ENCODE measurements at regions not wholly inside any gene's neighbourhood (a gene's known extent, or its start where the extent isn't known, plus 50 kb on each side); places are given as distances from the start of the nearest gene placed in this dataset.

DNA sequence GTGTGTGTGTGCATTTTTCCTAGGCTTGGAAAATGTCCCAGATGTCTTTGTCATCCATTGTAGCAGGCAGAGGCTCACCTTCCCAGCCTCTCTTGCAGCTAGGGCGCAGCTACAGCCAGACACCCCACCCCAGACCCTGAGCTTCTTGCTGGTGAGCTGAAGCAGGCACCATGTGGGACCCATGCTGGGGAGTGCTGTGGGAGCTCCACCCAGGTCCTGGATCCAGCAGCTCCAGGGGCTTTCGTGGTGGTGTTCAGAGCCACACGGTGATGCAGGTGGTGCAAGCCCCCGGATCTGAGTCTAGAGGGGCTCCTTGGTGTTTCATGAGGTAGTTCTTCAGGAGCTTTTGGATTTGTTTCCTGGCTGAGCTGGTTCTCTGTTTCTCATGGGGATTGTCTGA lies 56.0 kb upstream of the ZFP64 start:
- H4K20me1 ChIP-seq (ENCODE audit: insufficient read depth, low read length): no peaks in the 10 kb centered on the region
- H3K4me3 ChIP-seq (ENCODE audit: low read length): no peak overlapping the region
- H3F3A ChIP-seq (ENCODE audit: insufficient read depth, low read length): peaks cover 22% of the 10 kb centered on the region
- no peaks in the 10 kb centered on the region for H3K9me3 ChIP-seq (replicated peaks; ENCODE audit: insufficient read depth, low read length)
- no peak overlapping the region for H3K27ac ChIP-seq (ENCODE audit: low read length)
- H3K36me3 ChIP-seq (replicated peaks; ENCODE audit: insufficient read depth, low read length): no peaks in the 10 kb centered on the region
- H3K4me1 ChIP-seq (ENCODE audit: low read length): peaks cover 16% of the 10 kb centered on the region
- no peak overlapping the region for H3K9ac ChIP-seq (ENCODE audit: low read length)
- H3K27me3 ChIP-seq (replicated peaks; ENCODE audit: insufficient read depth, low read length): no peaks in the 10 kb centered on the region
- H3K4me2 ChIP-seq (ENCODE audit: low read depth, low read length): no peak overlapping the region
- H3K79me2 ChIP-seq (ENCODE audit: low read length): no peaks in the 10 kb centered on the region
- DNase-seq: no peak
- H2AFZ ChIP-seq (ENCODE audit: low read length): no peak overlapping the region
- TF ChIP-seq EZH2 (optimal IDR thresholded peaks at IDR 0.05; ENCODE audit: low read depth, low read length): no peak
- no peaks in the 10 kb centered on the region for H3K9me2 ChIP-seq (replicated peaks; ENCODE audit: insufficient read depth, low read length)

DNA sequence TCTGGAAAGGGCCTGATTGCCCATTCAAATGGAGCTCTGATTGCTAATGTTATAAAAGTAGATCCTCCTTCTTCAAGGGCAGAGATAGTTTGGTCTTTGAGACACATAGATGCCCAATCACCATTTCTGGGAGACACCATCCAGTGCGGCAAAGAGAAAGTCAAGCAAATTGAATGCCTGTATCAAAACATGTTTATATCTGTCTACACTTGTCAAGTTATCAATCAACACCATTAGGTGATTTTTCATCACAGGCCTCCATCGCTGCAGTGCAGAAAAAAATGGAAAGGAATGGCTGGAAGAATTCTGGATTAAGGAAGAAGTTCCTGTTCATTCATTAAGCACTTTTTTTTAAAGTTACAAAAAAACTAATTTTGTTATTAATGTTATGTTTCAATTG lies 54.8 kb upstream of the ZFP64 start:
- no peaks in the 10 kb centered on the region for H3K36me3 ChIP-seq (replicated peaks; ENCODE audit: insufficient read depth, low read length)

DNA sequence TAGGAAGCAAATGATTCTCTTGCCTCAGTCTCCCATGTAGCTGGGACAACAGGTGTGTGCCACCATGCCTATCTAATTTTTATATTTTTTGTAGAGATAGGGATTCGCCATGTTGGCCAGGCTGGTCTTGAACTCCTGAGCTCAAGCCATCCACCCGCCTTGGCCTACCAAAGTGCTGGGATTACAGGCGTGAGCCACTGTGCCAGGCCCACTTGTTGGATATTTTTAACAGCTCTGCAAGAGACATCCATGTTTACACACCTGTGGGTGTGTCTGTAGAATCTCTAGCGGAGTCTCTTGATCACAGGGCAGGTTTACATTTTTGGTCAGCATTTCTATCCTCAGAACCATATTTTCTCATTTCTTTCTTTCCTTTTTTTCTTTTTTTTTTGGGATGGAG lies 53.1 kb upstream of the ZFP64 start:
- Histone ChIP-seq H3F3A (ENCODE audit: insufficient read depth, low read length) (no peaks in the 10 kb centered on the region), H3K9me3 (replicated peaks; ENCODE audit: insufficient read depth, low read length) (no peaks in the 10 kb centered on the region), H3K9me2 (replicated peaks; ENCODE audit: insufficient read depth, low read length) (no peaks in the 10 kb centered on the region), H3K36me3 (replicated peaks; ENCODE audit: insufficient read depth, low read length) (no peaks in the 10 kb centered on the region), H3K9ac (ENCODE audit: low read length) (no peak overlapping the region), H2AFZ (ENCODE audit: low read length) (no peak overlapping the region), H3K79me2 (ENCODE audit: low read length) (no peaks in the 10 kb centered on the region), H3K27ac (ENCODE audit: low read length) (no peak overlapping the region), H3K27me3 (replicated peaks; ENCODE audit: insufficient read depth, low read length) (no peaks in the 10 kb centered on the region), H3K4me2 (ENCODE audit: low read depth, low read length) (no peak overlapping the region), H3K4me1 (ENCODE audit: low read length) (no peaks in the 10 kb centered on the region), H4K20me1 (ENCODE audit: insufficient read depth, low read length) (no peaks in the 10 kb centered on the region), H3K4me3 (ENCODE audit: low read length) (no peak overlapping the region)
- no peak for DNase-seq
- no peak for TF ChIP-seq EZH2phosphoT487 (IDR thresholded peaks at IDR 0.05; ENCODE audit: low read length)
- TF ChIP-seq EZH2 (optimal IDR thresholded peaks at IDR 0.05; ENCODE audit: low read depth, low read length): no peak
- TF ChIP-seq, protein P1, sequence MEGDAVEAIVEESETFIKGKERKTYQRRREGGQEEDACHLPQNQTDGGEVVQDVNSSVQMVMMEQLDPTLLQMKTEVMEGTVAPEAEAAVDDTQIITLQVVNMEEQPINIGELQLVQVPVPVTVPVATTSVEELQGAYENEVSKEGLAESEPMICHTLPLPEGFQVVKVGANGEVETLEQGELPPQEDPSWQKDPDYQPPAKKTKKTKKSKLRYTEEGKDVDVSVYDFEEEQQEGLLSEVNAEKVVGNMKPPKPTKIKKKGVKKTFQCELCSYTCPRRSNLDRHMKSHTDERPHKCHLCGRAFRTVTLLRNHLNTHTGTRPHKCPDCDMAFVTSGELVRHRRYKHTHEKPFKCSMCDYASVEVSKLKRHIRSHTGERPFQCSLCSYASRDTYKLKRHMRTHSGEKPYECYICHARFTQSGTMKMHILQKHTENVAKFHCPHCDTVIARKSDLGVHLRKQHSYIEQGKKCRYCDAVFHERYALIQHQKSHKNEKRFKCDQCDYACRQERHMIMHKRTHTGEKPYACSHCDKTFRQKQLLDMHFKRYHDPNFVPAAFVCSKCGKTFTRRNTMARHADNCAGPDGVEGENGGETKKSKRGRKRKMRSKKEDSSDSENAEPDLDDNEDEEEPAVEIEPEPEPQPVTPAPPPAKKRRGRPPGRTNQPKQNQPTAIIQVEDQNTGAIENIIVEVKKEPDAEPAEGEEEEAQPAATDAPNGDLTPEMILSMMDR (IDR thresholded peaks at IDR 0.05; ENCODE audit: low read length): no peak

More for the DNA sequence above, 54.8 kb upstream of the ZFP64 start:
- H3K9ac ChIP-seq (ENCODE audit: low read length): no peak overlapping the region
- H3K9me2 ChIP-seq (replicated peaks; ENCODE audit: insufficient read depth, low read length): no peaks in the 10 kb centered on the region
- no peaks in the 10 kb centered on the region for H3K79me2 ChIP-seq (ENCODE audit: low read length)
- H3K4me2 ChIP-seq (ENCODE audit: low read depth, low read length): no peak overlapping the region
- TF ChIP-seq EZH2phosphoT487 (IDR thresholded peaks at IDR 0.05; ENCODE audit: low read length) (no peak), EZH2 (optimal IDR thresholded peaks at IDR 0.05; ENCODE audit: low read depth, low read length) (no peak)
- TF ChIP-seq, protein P1 (IDR thresholded peaks at IDR 0.05; ENCODE audit: low read length): no peak
- H3F3A ChIP-seq (ENCODE audit: insufficient read depth, low read length): peaks cover 10% of the 10 kb centered on the region
- H3K4me1 ChIP-seq (ENCODE audit: low read length): peaks cover 4% of the 10 kb centered on the region
- H3K27me3 ChIP-seq (replicated peaks; ENCODE audit: insufficient read depth, low read length): no peaks in the 10 kb centered on the region
- H3K27ac ChIP-seq (ENCODE audit: low read length): no peak overlapping the region
- no peaks in the 10 kb centered on the region for H4K20me1 ChIP-seq (ENCODE audit: insufficient read depth, low read length)
- no peak overlapping the region for H2AFZ ChIP-seq (ENCODE audit: low read length)
- no peaks in the 10 kb centered on the region for H3K9me3 ChIP-seq (replicated peaks; ENCODE audit: insufficient read depth, low read length)
- no peak for DNase-seq
- no peak overlapping the region for H3K4me3 ChIP-seq (ENCODE audit: low read length)

DNA sequence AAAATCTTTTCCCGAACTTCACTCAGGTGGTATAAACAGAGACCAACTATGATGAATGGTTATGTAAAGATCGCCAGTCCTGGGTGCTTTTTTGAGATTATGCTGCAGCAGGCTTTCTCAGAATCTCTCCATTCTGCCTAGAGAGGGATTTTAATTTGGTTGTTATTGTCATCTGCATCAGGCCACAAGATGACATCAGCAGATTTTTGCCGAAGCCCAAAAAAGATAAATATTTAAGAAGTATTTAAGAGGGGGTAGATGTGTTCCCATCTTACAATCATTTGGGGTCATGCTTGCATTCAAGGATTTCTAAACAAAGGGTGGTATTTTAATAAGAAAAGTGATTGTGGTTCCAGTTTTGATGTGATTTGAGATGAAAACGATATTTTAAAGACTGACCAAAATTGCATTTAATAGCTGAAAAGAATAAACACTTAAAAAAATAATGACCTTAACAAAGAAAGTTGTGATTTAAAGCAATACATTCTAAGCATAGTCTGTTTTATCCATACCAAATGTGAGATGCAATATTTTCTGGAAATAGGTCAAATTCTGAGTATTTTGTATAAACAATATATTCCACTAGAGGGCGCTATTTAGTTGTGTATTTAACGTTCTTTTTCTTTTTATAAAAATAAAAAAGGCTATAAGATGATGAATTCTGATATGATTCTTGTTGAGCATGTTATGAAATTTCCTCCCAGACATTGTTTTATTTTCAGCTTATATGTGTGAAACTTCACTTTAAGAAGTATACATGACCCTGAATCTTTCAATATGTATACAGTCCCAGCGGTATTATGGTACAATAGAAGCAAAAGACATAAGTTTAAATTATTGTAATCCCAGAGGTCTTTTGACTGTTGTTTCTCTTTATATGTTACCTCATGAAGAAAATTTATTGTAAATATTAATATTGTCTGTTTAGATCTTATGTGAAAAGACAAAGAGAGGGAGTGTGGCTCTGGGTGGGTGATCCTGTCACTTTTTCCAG lies 51.0 kb upstream of the ZFP64 start:
- H3K9me3 ChIP-seq (replicated peaks; ENCODE audit: insufficient read depth, low read length): no peaks in the 10 kb centered on the region

More for the DNA sequence above, 51.0 kb upstream of the ZFP64 start:
- H3K9me2 ChIP-seq (replicated peaks; ENCODE audit: insufficient read depth, low read length): no peaks in the 10 kb centered on the region
- no peak overlapping the region for H3K9ac ChIP-seq (ENCODE audit: low read length)
- no peaks in the 10 kb centered on the region for H3K36me3 ChIP-seq (replicated peaks; ENCODE audit: insufficient read depth, low read length)
- TF ChIP-seq, protein P1 (IDR thresholded peaks at IDR 0.05; ENCODE audit: low read length): peak; percentile 64
- TF ChIP-seq EZH2 (optimal IDR thresholded peaks at IDR 0.05; ENCODE audit: low read depth, low read length): no peak
- H3F3A ChIP-seq (ENCODE audit: insufficient read depth, low read length): no peaks in the 10 kb centered on the region
- H3K4me3 ChIP-seq (ENCODE audit: low read length): no peak overlapping the region
- peak overlapping the region; percentile 41 for H3K4me2 ChIP-seq (ENCODE audit: low read depth, low read length)
- no peaks in the 10 kb centered on the region for H3K4me1 ChIP-seq (ENCODE audit: low read length)
- H3K27ac ChIP-seq (ENCODE audit: low read length): no peak overlapping the region
- no peaks in the 10 kb centered on the region for H3K79me2 ChIP-seq (ENCODE audit: low read length)
- no peak overlapping the region for H2AFZ ChIP-seq (ENCODE audit: low read length)
- DNase-seq: peak; percentile 63
- H4K20me1 ChIP-seq (ENCODE audit: insufficient read depth, low read length): no peaks in the 10 kb centered on the region
- H3K27me3 ChIP-seq (replicated peaks; ENCODE audit: insufficient read depth, low read length): no peaks in the 10 kb centered on the region

Measured in MM.1S (cell line).